GM19193 (cell line): ENCODE measurements at regions not wholly inside any gene's neighbourhood (a gene's known extent, or its start where the extent isn't known, plus 50 kb on each side); places are given as distances from the start of the nearest gene placed in this dataset.

Experiments used
- POLR2A ChIP-seq: IDR thresholded peaks from 4 replicates; pipeline ENCODE4 v1.6.1; 2011; ENCODE audit not compliant: insufficient read depth, insufficient read length; ENCODE audit errors: extremely low read depth

- no peak for TF ChIP-seq POLR2A
Observed at GRCh38 chr12:89824822-89825221, 116.2 kb upstream of the ATP2B1 start.

DNA sequence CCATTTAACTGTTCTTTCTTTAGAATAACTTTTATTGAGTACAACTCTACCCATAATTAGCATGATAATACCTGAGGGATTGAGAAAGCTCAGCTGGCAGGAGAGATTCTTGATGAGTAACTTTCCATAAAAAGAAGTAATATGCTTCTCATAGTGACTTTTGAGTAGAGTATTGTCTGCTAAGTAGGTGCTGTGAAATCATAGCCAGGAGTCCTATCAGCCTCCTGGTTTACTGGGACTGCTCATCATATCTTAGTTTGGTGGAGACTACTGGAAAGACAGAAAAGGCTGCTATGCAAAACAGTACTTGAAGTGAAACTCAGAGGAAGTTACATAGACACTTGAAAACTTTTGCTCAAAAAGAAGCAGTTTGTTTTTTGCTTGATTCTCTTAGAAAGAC, 113.3 kb upstream of the ATP2B1 start:
- TF ChIP-seq POLR2A: no peak

- TF ChIP-seq POLR2A: no peak
Observed at GRCh38 chr12:89817501-89818226, 109.0 kb upstream of the ATP2B1 start.

- TF ChIP-seq POLR2A: no peak
Observed at GRCh38 chr12:89815225-89815624, 106.6 kb upstream of the ATP2B1 start.

- no peak for TF ChIP-seq POLR2A
Observed at GRCh38 chr12:89803412-89803811, 94.8 kb upstream of the ATP2B1 start.

DNA sequence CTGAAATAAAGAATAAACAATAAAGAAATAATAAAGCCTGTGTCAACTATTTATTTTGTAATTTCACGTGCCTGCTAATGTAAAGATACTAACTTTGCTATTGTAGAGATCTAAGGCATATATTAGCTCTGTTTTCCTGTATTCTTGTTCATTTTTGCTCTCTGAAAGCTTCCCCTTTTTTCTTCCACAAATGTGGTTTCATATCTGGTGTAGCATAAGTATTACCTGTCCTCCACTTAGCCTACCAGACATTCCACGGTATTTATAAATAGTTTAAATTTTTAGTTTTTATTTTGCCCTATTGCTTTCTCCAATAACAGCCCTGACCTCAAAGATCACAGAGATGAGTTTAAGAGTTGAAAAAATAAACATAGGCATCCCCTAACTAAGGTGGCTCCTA, 92.6 kb upstream of the ATP2B1 start:
- no peak for TF ChIP-seq POLR2A

GRCh38 chr12:89800435-89800834, 91.8 kb upstream of the ATP2B1 start:
- TF ChIP-seq POLR2A: no peak

DNA sequence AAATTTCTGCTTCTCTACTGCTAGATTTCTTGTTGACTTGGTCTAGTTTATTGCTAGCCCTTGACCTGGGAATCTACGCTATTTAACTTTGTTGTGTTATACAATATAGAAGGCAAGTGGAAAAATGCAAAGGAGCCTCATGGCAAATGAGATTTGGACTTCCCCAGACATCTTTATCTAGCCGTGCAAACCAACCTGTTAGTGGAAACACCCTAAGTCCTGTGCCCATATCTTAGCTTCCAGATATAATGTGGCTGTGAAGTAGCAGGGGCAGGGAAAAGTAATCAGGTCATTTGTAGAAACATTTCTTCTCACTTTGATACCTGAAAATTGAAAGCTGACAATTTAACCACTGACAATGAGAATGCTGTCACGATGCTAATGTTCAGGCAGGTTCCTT, 90.7 kb upstream of the ATP2B1 start:
- no peak for TF ChIP-seq POLR2A

GRCh38 chr12:89797436-89797835, 88.8 kb upstream of the ATP2B1 start:
- no peak for TF ChIP-seq POLR2A

DNA sequence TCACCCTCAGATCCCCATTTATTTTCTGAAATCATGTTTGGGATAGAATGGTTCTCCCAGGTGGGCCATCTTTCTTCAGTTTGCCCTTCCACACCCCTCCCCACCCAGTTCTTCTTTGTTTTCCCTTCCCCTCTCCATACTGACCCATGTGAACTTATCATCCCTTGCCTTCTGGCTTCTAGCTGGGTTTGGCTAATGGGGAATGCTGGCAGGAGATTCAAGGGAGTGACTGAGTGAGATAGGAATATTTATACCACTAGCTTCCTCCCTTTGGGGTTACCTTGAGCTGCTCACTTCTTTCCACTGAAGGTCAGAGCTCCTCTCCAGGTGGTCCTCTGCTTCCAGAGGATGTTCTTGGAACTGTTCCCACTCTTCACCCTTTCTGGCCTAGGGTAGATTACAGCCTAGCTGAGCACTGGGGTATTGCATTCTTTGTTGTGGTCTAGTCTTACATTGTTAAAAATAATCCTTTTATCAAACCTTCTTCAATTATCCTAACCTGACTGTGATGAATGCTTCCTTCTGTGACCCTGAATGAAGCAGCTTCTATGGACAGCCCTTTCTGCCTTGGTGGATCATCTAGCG, 88.3 kb upstream of the ATP2B1 start:
- TF ChIP-seq POLR2A: no peak

DNA sequence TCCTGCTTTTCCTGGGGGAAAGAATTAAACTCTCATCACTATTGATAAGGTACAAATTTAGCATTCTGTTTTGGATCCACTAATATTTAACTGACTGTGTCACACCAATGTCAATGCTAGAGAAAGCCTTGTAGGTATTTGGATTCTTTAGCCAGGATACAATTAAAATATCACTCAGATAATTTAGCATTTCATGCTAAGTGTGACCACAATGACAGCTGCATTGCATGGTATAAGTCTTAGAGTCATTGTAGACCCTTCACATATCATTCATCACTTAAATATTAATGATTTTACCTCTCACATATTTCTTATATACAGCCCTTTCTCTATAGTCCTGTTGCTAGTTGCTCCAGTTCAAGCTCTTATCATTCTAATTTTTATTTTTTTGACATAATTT, 85.3 kb upstream of the ATP2B1 start:
- no peak for TF ChIP-seq POLR2A

GRCh38 chr12:89791286-89791685, 82.6 kb upstream of the ATP2B1 start:
- no peak for TF ChIP-seq POLR2A

- no peak for TF ChIP-seq POLR2A
Observed at GRCh38 chr12:89789862-89790261, 81.2 kb upstream of the ATP2B1 start.

DNA sequence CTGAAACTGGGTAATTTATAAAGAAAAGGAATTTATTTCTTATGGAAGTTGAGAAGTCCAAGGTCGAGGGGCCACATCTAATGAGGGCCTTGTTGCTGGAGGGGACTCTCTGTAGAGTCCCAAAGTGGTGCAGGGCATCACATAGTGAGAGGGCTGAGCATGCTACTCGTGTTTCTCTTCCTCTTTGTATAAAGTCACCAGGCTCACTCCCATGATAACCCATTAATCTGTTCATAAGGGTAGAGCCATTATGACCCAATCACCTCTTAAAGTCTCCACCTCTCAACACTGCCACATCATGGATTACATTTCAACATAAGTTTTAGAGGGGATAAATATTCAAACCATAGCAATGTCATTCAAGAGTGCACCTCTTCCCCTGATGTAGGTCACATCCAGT, 79.1 kb upstream of the ATP2B1 start:
- no peak for TF ChIP-seq POLR2A

GRCh38 chr12:89786177-89786810, 77.7 kb upstream of the ATP2B1 start:
- no peak for TF ChIP-seq POLR2A
